Keratinocyte (primary cell): ENCODE measurements at regions not wholly inside any gene's neighbourhood (a gene's known extent, or its start where the extent isn't known, plus 50 kb on each side); places are given as distances from the start of the nearest gene placed in this dataset.

Experiments used
- DNase-seq: peaks from one replicate; pipeline ENCODE4 v3.0.0-alpha.2; 2011; ENCODE audit warnings: low read depth, missing footprints, low spot score
- FAIRE-seq: peaks from 2 replicates; lab custom pipeline; 2011; peaks lifted over from hg19 to GRCh38; lab: Jason Lieb, UNC
- H2AFZ ChIP-seq: 2 replicates; pipeline ENCODE4 v1.6.0; 2012; ENCODE audit warnings: low read length, control low read depth, inconsistent platforms; ENCODE audit not compliant: control insufficient read depth
- H3K27ac ChIP-seq: 2 replicates; pipeline ENCODE4 v1.5.1; 2011; ENCODE audit warnings: low read length; ENCODE audit not compliant: control insufficient read depth, insufficient read depth
- H3K27me3 ChIP-seq: 3 replicates; pipeline ENCODE4 v1.6.0; 2011; ENCODE audit warnings: low read length; ENCODE audit not compliant: control insufficient read depth, insufficient read depth; ENCODE audit errors: extremely low read depth
- H3K36me3 ChIP-seq, 2 experiments: 2 replicates in 1 of 2; 3 replicates in 1 of 2; pipeline ENCODE4 v1.5.1; 2011; ENCODE audit warnings: low read length in 2 of 2, mild to moderate bottlenecking in 1 of 2; ENCODE audit not compliant: control insufficient read depth in 2 of 2, insufficient read depth in 2 of 2; ENCODE audit errors: extremely low read depth in 1 of 2
- H3K4me1 ChIP-seq: 3 replicates; pipeline ENCODE4 v1.5.1; 2011; ENCODE audit warnings: low read length; ENCODE audit not compliant: control insufficient read depth, insufficient read depth; ENCODE audit errors: extremely low read depth
- H3K4me2 ChIP-seq: 3 replicates; pipeline ENCODE4 v1.6.0; 2011; ENCODE audit warnings: low read depth, low read length; ENCODE audit not compliant: control insufficient read depth, insufficient read depth; ENCODE audit errors: extremely low read depth
- H3K4me3 ChIP-seq, 3 experiments: fragments of 200-600 bp in 1 of 3; sonication (generic) in 1 of 3; 2 replicates in 2 of 3; 3 replicates in 1 of 3; pipeline ENCODE4 v1.5.1; 2011 to 2016; ENCODE audit warnings: low read length in 3 of 3, mild to moderate bottlenecking in 3 of 3, control low read depth in 2 of 3, inconsistent platforms in 1 of 3, low read depth in 1 of 3, mixed read lengths in 1 of 3, mixed run types in 1 of 3, moderate library complexity in 1 of 3; ENCODE audit not compliant: control insufficient read depth in 2 of 3, insufficient read depth in 2 of 3; ENCODE audit errors: extremely low read depth in 1 of 3
- H3K79me2 ChIP-seq: 2 replicates; pipeline ENCODE4 v1.6.0; 2012; ENCODE audit warnings: low read length; ENCODE audit not compliant: control insufficient read depth, insufficient read depth
- H3K9ac ChIP-seq: 3 replicates; pipeline ENCODE4 v1.6.0; 2011; ENCODE audit warnings: low read length; ENCODE audit not compliant: control insufficient read depth, insufficient read depth; ENCODE audit errors: extremely low read depth
- H3K9me1 ChIP-seq: 3 replicates; pipeline ENCODE4 v1.6.0; 2011; ENCODE audit warnings: low read length; ENCODE audit not compliant: control insufficient read depth, insufficient read depth; ENCODE audit errors: extremely low read depth
- H3K9me3 ChIP-seq: 2 replicates; pipeline ENCODE4 v1.5.1; 2012; ENCODE audit warnings: low read depth, low read length; ENCODE audit not compliant: control insufficient read depth
- H4K20me1 ChIP-seq: 3 replicates; pipeline ENCODE4 v1.6.0; 2011; ENCODE audit warnings: low read length; ENCODE audit not compliant: control insufficient read depth, insufficient read depth; ENCODE audit errors: extremely low read depth
- CTCF ChIP-seq, 3 experiments: IDR thresholded peaks in 1 of 3; conservative IDR thresholded peaks in 1 of 3; optimal IDR thresholded peaks in 1 of 3; 2 replicates in 2 of 3; 3 replicates in 1 of 3; pipeline versions ENCODE3 to v1.5.1; 2011; ENCODE audit warnings: low read length in 3 of 3, mild to moderate bottlenecking in 3 of 3, moderate library complexity in 2 of 3, control low read depth in 1 of 3, inconsistent platforms in 1 of 3; ENCODE audit not compliant: insufficient read depth in 2 of 3; ENCODE audit errors: extremely low read depth in 1 of 3
- EZH2 ChIP-seq: IDR thresholded peaks from one replicate; pipeline ENCODE4 v1.6.1; 2012; ENCODE audit warnings: inconsistent platforms, mild to moderate bottlenecking, low read length, moderate library complexity
- dilution Hi-C: fragments of 300-500 bp; cut with MboI; formaldehyde crosslinking; loops from one replicate; pipeline ENCODE4 v1.7.0; 2020; ENCODE audit warnings: low sequenced_read_pairs; ENCODE audit not compliant: extremely low pct_ligation_motif_present

GRCh38 chr7:26612742-26613141 lies 251.6 kb downstream of the SKAP2 start:
- Histone ChIP-seq H3K4me1 (peaks cover 7% of the 10 kb centered on the region), H3K4me2 (no peak overlapping the region), H3K27me3 (no peaks in the 10 kb centered on the region), H3K27ac (no peak overlapping the region), H3K4me3 (no peak overlapping the region), H2AFZ (no peak overlapping the region), H3K79me2 (no peaks in the 10 kb centered on the region), H4K20me1 (no peaks in the 10 kb centered on the region), H3K36me3 (no peaks in the 10 kb centered on the region), H3K9ac (no peak overlapping the region), H3K9me3 (no peaks in the 10 kb centered on the region), H3K9me1 (no peaks in the 10 kb centered on the region)
- no peak for FAIRE-seq
- dilution Hi-C loops: no loop called here
- TF ChIP-seq CTCF (optimal IDR thresholded peaks at IDR 0.05 in 1 of 3, IDR thresholded peaks at IDR 0.05 in 1 of 3, conservative IDR thresholded peaks at IDR 0.05 in 1 of 3; ENCODE audit: extremely low read depth in 1 of 3, insufficient read depth in 2 of 3, low read length in 3 of 3) (no peak), EZH2 (no peak)
- no peak for DNase-seq

DNA sequence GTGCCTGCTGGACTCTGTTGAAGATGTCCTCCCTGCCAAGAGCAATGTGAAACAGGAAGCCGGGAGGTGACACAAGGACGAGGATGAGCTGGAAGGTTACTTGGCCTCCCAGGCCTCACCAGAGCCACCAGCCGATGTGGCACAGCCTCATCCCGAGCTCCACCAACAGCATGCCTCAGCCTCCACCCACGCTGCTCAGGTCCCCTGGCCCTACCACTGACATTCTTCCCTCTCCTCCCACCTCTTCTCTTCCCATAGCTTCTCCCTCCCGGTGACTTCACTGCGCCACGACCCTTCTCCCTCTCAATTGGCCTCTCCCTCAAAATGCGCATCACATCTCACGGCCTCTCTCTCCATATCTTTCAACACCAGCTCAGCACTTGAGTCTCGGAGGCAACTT lies 249.9 kb downstream of the SKAP2 start:
- H3K27ac ChIP-seq: no peak overlapping the region
- no peaks in the 10 kb centered on the region for H3K9me1 ChIP-seq
- no peak overlapping the region for H3K4me3 ChIP-seq
- no peaks in the 10 kb centered on the region for H3K9me3 ChIP-seq
- no peaks in the 10 kb centered on the region for H3K79me2 ChIP-seq
- no peaks in the 10 kb centered on the region for H4K20me1 ChIP-seq
- no peak for FAIRE-seq
- peaks cover 7% of the 10 kb centered on the region for H3K4me1 ChIP-seq
- TF ChIP-seq EZH2 (no peak), CTCF (optimal IDR thresholded peaks at IDR 0.05 in 1 of 3, IDR thresholded peaks at IDR 0.05 in 1 of 3, conservative IDR thresholded peaks at IDR 0.05 in 1 of 3; ENCODE audit: extremely low read depth in 1 of 3, insufficient read depth in 2 of 3, low read length in 3 of 3) (no peak)
- dilution Hi-C loops: no loop called here
- H3K27me3 ChIP-seq: no peaks in the 10 kb centered on the region
- no peak overlapping the region for H2AFZ ChIP-seq
- H3K4me2 ChIP-seq: no peak overlapping the region
- DNase-seq: no peak
- H3K9ac ChIP-seq: no peak overlapping the region
- H3K36me3 ChIP-seq: no peaks in the 10 kb centered on the region
